ENCODE measurements at regions not wholly inside any gene's neighbourhood (a gene's known extent, or its start where the extent isn't known, plus 50 kb on each side); places are given as distances from the start of the nearest gene placed in this dataset.

GRCh38 chr5:8471581-8471980, 602.6 kb downstream of the MTRR start:
- no peaks in the 10 kb centered on the region for H3K79me2 ChIP-seq (ENCODE audit: insufficient read depth, low read length)
- TF ChIP-seq CTCF (IDR thresholded peaks at IDR 0.05; ENCODE audit: low read length) (no peak), EZH2 (IDR thresholded peaks at IDR 0.05; ENCODE audit: borderline replicate concordance, low read length) (no peak)
- H3K9me2 ChIP-seq (ENCODE audit: low read depth, low read length) = no peaks in the 10 kb centered on the region
- no peak overlapping the region for H2AFZ ChIP-seq (ENCODE audit: low read length)
- no peaks in the 10 kb centered on the region for H4K20me1 ChIP-seq (ENCODE audit: insufficient read depth, low read length)
- H3K4me1 ChIP-seq (ENCODE audit: insufficient read depth, low read length, severe bottlenecking) = no peaks in the 10 kb centered on the region
- no peak overlapping the region for H3K4me3 ChIP-seq (ENCODE audit: low read depth, low read length, poor library complexity, severe bottlenecking)
- H3K36me3 ChIP-seq (ENCODE audit: insufficient read depth, low read length) = no peaks in the 10 kb centered on the region
- H3K27ac ChIP-seq (ENCODE audit: low read depth, low read length, poor library complexity, severe bottlenecking) = no peak overlapping the region
- H3K4me2 ChIP-seq (ENCODE audit: low read length) = no peak overlapping the region
- no peaks in the 10 kb centered on the region for H3F3A ChIP-seq (ENCODE audit: insufficient read depth, low read length)
- H3K9me3 ChIP-seq (ENCODE audit: low read length) = 0 out of 2 replicates have a peak, but pooled peaks cover 2% of the 10 kb centered on the region
- H3K9ac ChIP-seq (ENCODE audit: low read length) = no peak overlapping the region
- H3K27me3 ChIP-seq (ENCODE audit: insufficient read depth, low read length) = no peaks in the 10 kb centered on the region

DNA sequence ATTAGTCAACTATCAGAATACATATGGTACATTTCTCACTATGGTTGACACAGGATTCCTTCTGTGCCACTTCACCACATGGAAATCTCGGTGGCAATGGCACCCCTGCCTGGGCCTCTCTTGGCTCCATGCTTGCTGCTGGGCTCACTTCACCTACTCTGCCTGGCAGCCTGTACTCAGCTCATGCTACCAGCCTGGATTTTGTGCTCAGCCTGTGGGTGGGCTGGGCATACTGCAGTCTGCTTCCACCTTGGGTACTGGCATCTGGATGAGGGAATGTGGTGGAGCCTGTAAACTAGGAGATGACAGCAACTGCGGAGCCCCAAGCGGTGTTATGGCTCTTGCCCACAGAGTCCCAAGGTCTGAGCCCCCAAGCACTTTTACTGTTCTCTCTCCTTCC, 604.1 kb downstream of the MTRR start:
- H2AFZ ChIP-seq (ENCODE audit: low read length) = no peak overlapping the region
- H3K27me3 ChIP-seq (ENCODE audit: insufficient read depth, low read length) = no peaks in the 10 kb centered on the region
- no peak overlapping the region for H3K9ac ChIP-seq (ENCODE audit: low read length)
- no peak for TF ChIP-seq EZH2 (IDR thresholded peaks at IDR 0.05; ENCODE audit: borderline replicate concordance, low read length)
- no peak for TF ChIP-seq CTCF (IDR thresholded peaks at IDR 0.05; ENCODE audit: low read length)
- H3K4me2 ChIP-seq (ENCODE audit: low read length) = no peak overlapping the region
- no peak overlapping the region for H3K4me3 ChIP-seq (ENCODE audit: low read depth, low read length, poor library complexity, severe bottlenecking)
- H3K79me2 ChIP-seq (ENCODE audit: insufficient read depth, low read length) = no peaks in the 10 kb centered on the region
- no peaks in the 10 kb centered on the region for H3K36me3 ChIP-seq (ENCODE audit: insufficient read depth, low read length)
- H4K20me1 ChIP-seq (ENCODE audit: insufficient read depth, low read length) = no peaks in the 10 kb centered on the region
- no peaks in the 10 kb centered on the region for H3K4me1 ChIP-seq (ENCODE audit: insufficient read depth, low read length, severe bottlenecking)
- H3K9me2 ChIP-seq (ENCODE audit: low read depth, low read length) = no peaks in the 10 kb centered on the region
- 0 out of 2 replicates have a peak, but pooled peaks cover 2% of the 10 kb centered on the region for H3K9me3 ChIP-seq (ENCODE audit: low read length)
- no peaks in the 10 kb centered on the region for H3F3A ChIP-seq (ENCODE audit: insufficient read depth, low read length)
- H3K27ac ChIP-seq (ENCODE audit: low read depth, low read length, poor library complexity, severe bottlenecking) = no peak overlapping the region

GRCh38 chr5:8473827-8474568, 605.0 kb downstream of the MTRR start:
- Histone ChIP-seq H3K27me3 (ENCODE audit: insufficient read depth, low read length) (no peaks in the 10 kb centered on the region), H3K4me3 (ENCODE audit: low read depth, low read length, poor library complexity, severe bottlenecking) (no peak overlapping the region), H4K20me1 (ENCODE audit: insufficient read depth, low read length) (no peaks in the 10 kb centered on the region), H3K9ac (ENCODE audit: low read length) (no peak overlapping the region), H3K4me1 (ENCODE audit: insufficient read depth, low read length, severe bottlenecking) (no peaks in the 10 kb centered on the region), H3F3A (ENCODE audit: insufficient read depth, low read length) (no peaks in the 10 kb centered on the region), H2AFZ (ENCODE audit: low read length) (no peak overlapping the region), H3K9me3 (ENCODE audit: low read length) (0 out of 2 replicates have a peak, but pooled peaks cover 2% of the 10 kb centered on the region), H3K79me2 (ENCODE audit: insufficient read depth, low read length) (no peaks in the 10 kb centered on the region), H3K27ac (ENCODE audit: low read depth, low read length, poor library complexity, severe bottlenecking) (no peak overlapping the region), H3K4me2 (ENCODE audit: low read length) (no peak overlapping the region), H3K9me2 (ENCODE audit: low read depth, low read length) (no peaks in the 10 kb centered on the region), H3K36me3 (ENCODE audit: insufficient read depth, low read length) (no peaks in the 10 kb centered on the region)
- TF ChIP-seq EZH2 (IDR thresholded peaks at IDR 0.05; ENCODE audit: borderline replicate concordance, low read length) (no peak), CTCF (IDR thresholded peaks at IDR 0.05; ENCODE audit: low read length) (no peak)

Measured in OCI-LY1 (cell line).